Fibroblast of villous mesenchyme (primary cell): ENCODE measurements at regions not wholly inside any gene's neighbourhood (a gene's known extent, or its start where the extent isn't known, plus 50 kb on each side); places are given as distances from the start of the nearest gene placed in this dataset.
A peak's percentile ranks its signal among the peaks of the same experiment; 100 is the strongest.
"Not testable (repeated sequence)": the region's sequence is repeated elsewhere in the genome, so short reads cannot be mapped to it uniquely, and the experiment has no call there.

Experiments
- DNase-seq: peaks from one replicate; pipeline ENCODE4 v3.0.0-alpha.2; 2010; ENCODE audit warnings: low read depth
- H3K4me3 ChIP-seq: 2 replicates; pipeline ENCODE4 v1.5.1; 2011; ENCODE audit warnings: low read depth, mild to moderate bottlenecking, low read length
- TF ChIP-seq, protein P1 (sequence below): IDR thresholded peaks from 2 replicates; pipeline ENCODE4 v1.5.1; 2012; ENCODE audit warnings: low read depth, mild to moderate bottlenecking, low read length; ENCODE audit not compliant: insufficient read depth

DNA sequence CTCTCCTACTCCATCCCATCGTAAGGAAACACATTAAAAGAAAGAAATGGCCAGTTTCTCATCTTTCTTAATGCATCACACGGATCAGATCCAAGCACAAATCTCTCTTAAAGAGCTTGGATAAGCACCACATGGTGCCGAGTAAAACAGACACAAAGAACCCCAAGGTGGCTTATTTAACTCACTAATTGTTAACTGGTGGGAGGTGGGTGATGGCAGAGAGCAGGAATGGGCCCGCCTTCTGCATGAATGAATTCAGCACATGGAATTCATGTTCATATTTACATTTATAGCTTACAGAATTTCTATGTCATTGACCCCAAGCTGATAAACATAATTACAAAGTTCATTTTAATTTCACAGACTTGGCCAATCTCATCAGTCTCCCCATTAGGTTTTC, 89.9 kb downstream of the MZT1 start:
- TF ChIP-seq, protein P1, sequence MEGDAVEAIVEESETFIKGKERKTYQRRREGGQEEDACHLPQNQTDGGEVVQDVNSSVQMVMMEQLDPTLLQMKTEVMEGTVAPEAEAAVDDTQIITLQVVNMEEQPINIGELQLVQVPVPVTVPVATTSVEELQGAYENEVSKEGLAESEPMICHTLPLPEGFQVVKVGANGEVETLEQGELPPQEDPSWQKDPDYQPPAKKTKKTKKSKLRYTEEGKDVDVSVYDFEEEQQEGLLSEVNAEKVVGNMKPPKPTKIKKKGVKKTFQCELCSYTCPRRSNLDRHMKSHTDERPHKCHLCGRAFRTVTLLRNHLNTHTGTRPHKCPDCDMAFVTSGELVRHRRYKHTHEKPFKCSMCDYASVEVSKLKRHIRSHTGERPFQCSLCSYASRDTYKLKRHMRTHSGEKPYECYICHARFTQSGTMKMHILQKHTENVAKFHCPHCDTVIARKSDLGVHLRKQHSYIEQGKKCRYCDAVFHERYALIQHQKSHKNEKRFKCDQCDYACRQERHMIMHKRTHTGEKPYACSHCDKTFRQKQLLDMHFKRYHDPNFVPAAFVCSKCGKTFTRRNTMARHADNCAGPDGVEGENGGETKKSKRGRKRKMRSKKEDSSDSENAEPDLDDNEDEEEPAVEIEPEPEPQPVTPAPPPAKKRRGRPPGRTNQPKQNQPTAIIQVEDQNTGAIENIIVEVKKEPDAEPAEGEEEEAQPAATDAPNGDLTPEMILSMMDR = no peak
- no peak overlapping the region for H3K4me3 ChIP-seq
- DNase-seq = no peak

DNA sequence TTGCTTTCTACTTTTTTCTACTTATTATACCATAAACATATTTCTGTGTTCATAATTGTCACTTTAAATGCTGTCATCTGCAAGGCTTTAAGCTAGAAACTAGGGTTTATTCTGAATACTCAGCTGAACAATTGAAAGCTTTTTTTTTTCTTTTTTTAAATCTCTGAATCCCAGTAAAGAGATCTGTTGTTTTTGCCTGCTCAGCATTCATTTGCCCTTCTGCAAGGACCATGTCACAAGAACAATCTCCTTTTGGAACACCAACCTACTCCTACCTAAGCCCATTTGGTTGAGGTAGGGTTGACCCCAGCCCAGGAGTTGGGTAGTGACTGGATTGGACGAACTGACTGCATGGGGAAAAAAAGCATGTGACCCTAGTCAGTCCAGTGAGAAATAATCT, 92.6 kb downstream of the MZT1 start:
- H3K4me3 ChIP-seq = no peak overlapping the region
- TF ChIP-seq, protein P1 = no peak
- DNase-seq = no peak

DNA sequence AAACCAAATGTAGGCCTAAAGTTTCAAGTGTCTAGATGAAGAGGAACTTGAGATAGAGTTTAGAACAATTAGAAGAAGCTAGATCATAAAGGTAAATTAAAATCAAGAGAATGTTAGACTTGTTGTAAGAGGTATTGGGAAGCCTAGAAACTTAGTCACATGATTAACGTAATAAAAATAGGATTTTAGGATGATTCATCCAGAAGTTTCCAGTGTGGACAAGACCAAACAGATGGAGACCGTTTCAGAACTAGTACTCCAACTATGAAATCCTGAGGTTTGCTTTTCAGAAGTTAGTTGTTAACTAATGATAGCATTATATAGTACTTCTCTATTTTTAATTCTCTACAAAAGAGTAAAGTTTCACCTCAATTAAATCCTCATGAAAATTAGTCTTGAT, 104.9 kb downstream of the MZT1 start:
- no peak for DNase-seq
- H3K4me3 ChIP-seq = no peak overlapping the region
- TF ChIP-seq, protein P1 = no peak

DNA sequence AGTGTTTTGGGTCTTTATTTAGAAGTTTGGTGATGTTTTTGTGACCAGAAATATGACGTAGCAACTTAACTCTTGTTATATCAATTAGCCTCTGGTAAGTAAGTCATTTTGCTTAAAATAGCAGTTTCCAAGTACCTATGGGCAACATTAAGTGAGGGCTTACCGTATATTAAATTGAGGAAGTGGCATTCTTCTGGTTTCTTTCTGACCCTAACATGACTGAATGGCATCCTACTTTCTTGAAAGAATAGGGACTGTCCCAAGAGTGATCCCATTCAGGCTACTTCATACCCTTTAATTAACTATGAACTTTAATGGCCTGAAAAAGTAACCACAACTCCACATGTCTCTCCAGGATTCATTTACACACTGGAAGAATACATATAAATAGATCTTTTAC, 106.6 kb downstream of the MZT1 start:
- no peak overlapping the region for H3K4me3 ChIP-seq
- TF ChIP-seq, protein P1 = no peak
- no peak for DNase-seq

DNA sequence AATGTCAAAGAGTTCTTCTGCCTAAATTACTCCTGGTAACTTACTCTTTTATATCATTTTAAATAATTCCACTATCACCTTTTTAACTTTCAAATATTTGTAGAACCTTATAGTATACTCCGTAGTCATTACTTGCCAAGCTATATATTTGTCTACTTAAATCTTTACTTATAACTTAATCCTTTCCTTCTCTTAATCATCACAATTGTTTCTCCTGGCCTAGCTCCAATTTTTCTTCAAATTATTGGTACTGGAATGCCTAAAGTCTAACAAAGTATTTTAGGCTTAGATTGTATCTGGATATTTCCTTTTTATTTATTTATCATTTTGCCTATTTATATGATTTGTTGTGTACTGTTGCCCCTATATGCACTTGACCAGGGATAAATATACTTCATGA, 109.5 kb downstream of the MZT1 start:
- DNase-seq = no peak
- H3K4me3 ChIP-seq = no peak overlapping the region
- TF ChIP-seq, protein P1 = no peak

DNA sequence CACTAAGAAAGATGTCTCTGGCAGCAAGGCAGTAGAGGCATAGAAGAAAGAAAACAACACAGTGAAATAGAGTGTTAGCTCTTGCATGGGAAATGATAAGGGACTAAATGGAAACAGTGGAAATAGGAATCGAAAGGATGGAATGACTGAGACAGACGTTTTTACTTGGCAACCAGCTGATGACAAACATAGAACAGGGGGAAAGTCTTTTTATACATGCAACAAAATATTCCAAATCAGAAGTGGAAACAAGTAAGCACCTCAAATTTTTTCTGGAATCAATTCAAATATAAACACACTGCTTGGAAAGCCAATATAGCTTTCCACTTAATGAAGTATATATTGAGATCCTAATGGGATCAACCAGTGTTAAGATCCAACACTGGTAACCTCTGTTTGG, 110.2 kb downstream of the MZT1 start:
- TF ChIP-seq, protein P1 = no peak

DNA sequence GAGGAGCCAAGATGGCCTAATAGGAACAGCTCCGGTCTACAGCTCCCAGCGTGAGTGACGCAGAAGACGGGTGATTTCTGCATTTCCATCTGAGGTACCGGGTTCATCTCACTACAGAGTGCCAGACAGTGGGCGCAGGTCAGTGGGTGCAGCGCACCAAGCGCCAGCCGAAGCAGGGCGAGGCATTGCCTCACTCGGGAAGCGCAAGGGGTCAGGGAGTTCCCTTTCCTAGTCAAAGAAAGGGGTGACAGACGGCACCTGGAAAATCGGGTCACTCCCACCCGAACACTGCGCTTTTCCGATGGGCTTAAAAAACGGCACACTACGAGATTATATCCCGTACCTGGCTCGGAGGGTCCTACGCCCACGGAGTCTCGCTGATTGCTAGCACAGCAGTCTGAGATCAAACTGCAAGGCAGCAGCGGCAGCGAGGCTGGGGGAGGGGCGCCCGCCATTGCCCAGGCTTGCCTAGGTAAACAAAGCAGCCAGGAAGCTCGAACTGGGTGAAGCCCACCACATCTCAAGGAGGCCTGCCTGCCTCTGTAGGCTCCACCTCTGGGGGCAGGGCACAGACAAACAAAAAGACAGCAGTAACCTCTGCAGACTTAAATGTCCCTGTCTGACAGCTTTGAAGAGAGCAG, 117.1 kb downstream of the MZT1 start:
- not testable (repeated sequence) for DNase-seq
- peak overlapping the region; percentile 9 for H3K4me3 ChIP-seq

More for the DNA sequence above, 110.2 kb downstream of the MZT1 start:
- DNase-seq = no peak
- no peak overlapping the region for H3K4me3 ChIP-seq
